OCI-LY3 (cell line): ENCODE measurements at regions not wholly inside any gene's neighbourhood (a gene's known extent, or its start where the extent isn't known, plus 50 kb on each side); places are given as distances from the start of the nearest gene placed in this dataset.
"Not testable (repeated sequence)": the region's sequence is repeated elsewhere in the genome, so short reads cannot be mapped to it uniquely, and the experiment has no call there.

Experiments used
- H2AFZ ChIP-seq: fragments of 200-600, 300-600 bp; shearing (Covaris generic); 2 replicates; pipeline ENCODE4 v1.6.0; 2014; ENCODE audit warnings: antibody characterized with exemption, low read depth, low read length
- H3K27ac ChIP-seq: fragments of 200-600, 300-600 bp; sonication (generic); 2 replicates; pipeline ENCODE4 v1.5.1; 2014; ENCODE audit warnings: mild to moderate bottlenecking, low read length, moderate library complexity, mixed read lengths
- H3K27me3 ChIP-seq: fragments of 200-600, 300-600 bp; sonication (generic); 2 replicates; pipeline ENCODE4 v1.6.1; 2014; ENCODE audit warnings: low read depth, low read length, mixed read lengths
- H3K36me3 ChIP-seq: fragments of 200-600, 300-600 bp; sonication (generic); replicated peaks from 2 replicates; pipeline ENCODE3; 2014; ENCODE audit warnings: low read depth, low read length, mixed read lengths
- H3K4me1 ChIP-seq: fragments of 300-600, 200-600 bp; sonication (generic); 2 replicates; pipeline ENCODE4 v1.6.1; 2014; ENCODE audit warnings: low read length, mixed read lengths
- H3K4me2 ChIP-seq: fragments of 200-600, 300-600 bp; sonication (generic); 2 replicates; pipeline ENCODE4 v1.6.1; 2014; ENCODE audit warnings: low read length, mixed read lengths
- H3K4me3 ChIP-seq: fragments of 300-600, 200-600 bp; sonication (generic); 2 replicates; pipeline ENCODE4 v1.5.1; 2014; ENCODE audit warnings: antibody characterized with exemption, mild to moderate bottlenecking, low read length, moderate library complexity
- H3K79me2 ChIP-seq: fragments of 300-600, 200-600 bp; shearing (Covaris generic); 2 replicates; pipeline ENCODE4 v1.6.1; 2014; ENCODE audit warnings: mild to moderate bottlenecking, low read length, mixed read lengths
- H3K9ac ChIP-seq: fragments of 300-600, 200-600 bp; shearing (Covaris generic); 2 replicates; pipeline ENCODE4 v1.6.0; 2014; ENCODE audit warnings: mild to moderate bottlenecking, low read length, moderate library complexity
- H3K9me3 ChIP-seq: fragments of 200-600, 300-600 bp; shearing (Covaris generic); 2 replicates; pipeline ENCODE4 v1.6.1; 2014; ENCODE audit warnings: low read length, mixed read lengths; ENCODE audit not compliant: insufficient read depth
- H4K20me1 ChIP-seq: fragments of 200-600, 300-600 bp; sonication (generic); 2 replicates; pipeline ENCODE4 v1.6.1; 2016; ENCODE audit warnings: low read length, mixed read lengths; ENCODE audit not compliant: insufficient read depth
- EZH2phosphoT487 ChIP-seq: fragments of 200-600 bp; shearing (Covaris generic); IDR thresholded peaks from 2 replicates; pipeline ENCODE4 v1.6.1; 2018; ENCODE audit warnings: antibody characterized with exemption, mixed run types, low read depth
- TF ChIP-seq, protein P1 (sequence below): fragments of 200-600, 300-600 bp; sonication (generic); IDR thresholded peaks from 2 replicates; pipeline ENCODE4 v1.5.1; 2014; ENCODE audit warnings: antibody characterized with exemption, low read length, low read depth

GRCh38 chr6:27145731-27146455, 101.6 kb upstream of the PRSS16 start:
- Histone ChIP-seq H3K9me3 (peaks cover 5% of the 10 kb centered on the region; the same call in 1 of the 2 replicates), H3K27me3 (no peaks in the 10 kb centered on the region), H3K79me2 (peaks cover 41% of the 10 kb centered on the region), H3K9ac (peak overlapping the region; percentile 97), H3K4me3 (peak overlapping the region; percentile 79), H3K27ac (peak overlapping the region; percentile 99), H3K36me3 (no peaks in the 10 kb centered on the region), H2AFZ (no peak overlapping the region), H3K4me2 (peak overlapping the region; percentile 98), H3K4me1 (peaks cover 39% of the 10 kb centered on the region), H4K20me1 (no peaks in the 10 kb centered on the region)
- TF ChIP-seq, protein P1, sequence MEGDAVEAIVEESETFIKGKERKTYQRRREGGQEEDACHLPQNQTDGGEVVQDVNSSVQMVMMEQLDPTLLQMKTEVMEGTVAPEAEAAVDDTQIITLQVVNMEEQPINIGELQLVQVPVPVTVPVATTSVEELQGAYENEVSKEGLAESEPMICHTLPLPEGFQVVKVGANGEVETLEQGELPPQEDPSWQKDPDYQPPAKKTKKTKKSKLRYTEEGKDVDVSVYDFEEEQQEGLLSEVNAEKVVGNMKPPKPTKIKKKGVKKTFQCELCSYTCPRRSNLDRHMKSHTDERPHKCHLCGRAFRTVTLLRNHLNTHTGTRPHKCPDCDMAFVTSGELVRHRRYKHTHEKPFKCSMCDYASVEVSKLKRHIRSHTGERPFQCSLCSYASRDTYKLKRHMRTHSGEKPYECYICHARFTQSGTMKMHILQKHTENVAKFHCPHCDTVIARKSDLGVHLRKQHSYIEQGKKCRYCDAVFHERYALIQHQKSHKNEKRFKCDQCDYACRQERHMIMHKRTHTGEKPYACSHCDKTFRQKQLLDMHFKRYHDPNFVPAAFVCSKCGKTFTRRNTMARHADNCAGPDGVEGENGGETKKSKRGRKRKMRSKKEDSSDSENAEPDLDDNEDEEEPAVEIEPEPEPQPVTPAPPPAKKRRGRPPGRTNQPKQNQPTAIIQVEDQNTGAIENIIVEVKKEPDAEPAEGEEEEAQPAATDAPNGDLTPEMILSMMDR, result no peak
- TF ChIP-seq EZH2phosphoT487, result no peak

GRCh38 chr6:27146456-27146705, 101.1 kb upstream of the PRSS16 start:
- peak overlapping the region; percentile 79 for H3K4me3 ChIP-seq
- H3K9ac ChIP-seq, result peak overlapping the region; percentile 97
- H3K79me2 ChIP-seq, result peaks cover 37% of the 10 kb centered on the region
- H3K27me3 ChIP-seq, H4K20me1 ChIP-seq, H3K36me3 ChIP-seq, H3K9me3 ChIP-seq, H2AFZ ChIP-seq: not testable (repeated sequence)
- H3K27ac ChIP-seq, result peak overlapping the region; percentile 99
- H3K4me1 ChIP-seq, result peaks cover 38% of the 10 kb centered on the region
- peak overlapping the region; percentile 98 for H3K4me2 ChIP-seq

DNA sequence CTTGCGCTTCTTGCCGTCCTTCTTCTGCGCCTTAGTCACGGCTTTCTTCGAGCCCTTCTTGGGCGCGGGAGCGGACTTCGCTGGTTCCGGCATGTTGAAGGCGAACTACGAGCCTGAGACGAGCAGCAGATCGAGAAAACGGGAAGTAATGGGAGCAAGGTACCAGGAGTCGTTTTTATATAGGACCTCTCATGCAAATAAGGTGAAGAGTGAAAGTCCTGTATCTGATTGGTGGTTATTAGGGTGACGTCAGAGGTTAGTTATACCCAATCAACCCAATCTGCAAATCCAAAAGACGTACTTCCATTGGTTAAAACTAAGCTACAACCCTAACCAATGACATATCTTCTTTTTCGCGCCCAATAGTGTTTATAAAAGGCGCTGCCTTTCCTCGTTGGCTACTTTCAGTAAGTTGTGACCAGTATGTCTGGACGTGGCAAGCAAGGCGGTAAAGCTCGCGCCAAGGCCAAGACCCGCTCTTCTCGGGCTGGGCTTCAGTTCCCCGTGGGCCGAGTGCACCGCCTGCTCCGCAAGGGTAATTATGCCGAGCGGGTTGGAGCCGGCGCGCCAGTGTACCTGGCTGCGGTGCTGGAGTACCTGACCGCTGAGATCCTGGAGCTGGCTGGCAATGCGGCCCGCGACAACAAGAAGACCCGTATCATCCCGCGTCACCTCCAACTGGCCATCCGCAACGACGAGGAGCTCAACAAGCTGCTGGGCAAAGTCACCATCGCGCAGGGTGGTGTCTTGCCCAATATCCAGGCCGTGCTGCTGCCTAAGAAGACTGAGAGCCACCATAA, 100.6 kb upstream of the PRSS16 start:
- TF ChIP-seq, protein P1, result no peak
- no peak for TF ChIP-seq EZH2phosphoT487
- H3K4me1 ChIP-seq, result peaks cover 32% of the 10 kb centered on the region
- peak overlapping the region; percentile 98 for H3K4me2 ChIP-seq
- H3K4me3 ChIP-seq, result peak overlapping the region; percentile 79
- H3K9me3 ChIP-seq, result peaks cover 5% of the 10 kb centered on the region; the same call in 1 of the 2 replicates
- no peaks in the 10 kb centered on the region for H3K27me3 ChIP-seq
- H3K79me2 ChIP-seq, result peaks cover 31% of the 10 kb centered on the region
- no peak overlapping the region for H2AFZ ChIP-seq
- H3K36me3 ChIP-seq, result no peaks in the 10 kb centered on the region
- H4K20me1 ChIP-seq, result no peaks in the 10 kb centered on the region
- peak overlapping the region; percentile 97 for H3K9ac ChIP-seq
- H3K27ac ChIP-seq, result peak overlapping the region; percentile 99

GRCh38 chr6:27148404-27148795, 99.1 kb upstream of the PRSS16 start:
- TF ChIP-seq, protein P1, result no peak
- no peak for TF ChIP-seq EZH2phosphoT487
- Histone ChIP-seq H3K4me3 (no peak overlapping the region), H3K79me2 (peaks cover 16% of the 10 kb centered on the region), H3K27me3 (no peaks in the 10 kb centered on the region), H3K9ac (no peak overlapping the region), H3K4me1 (peaks cover 17% of the 10 kb centered on the region; the same call in 1 of the 2 replicates), H4K20me1 (no peaks in the 10 kb centered on the region), H3K9me3 (peaks cover 5% of the 10 kb centered on the region; the same call in 1 of the 2 replicates), H3K36me3 (no peaks in the 10 kb centered on the region), H3K27ac (peak overlapping the region; percentile 96), H3K4me2 (0 out of 2 replicates have a peak overlapping the region, but pooled peaks have one; percentile 6), H2AFZ (no peak overlapping the region)
